GM12878 (cell line): ENCODE measurements at regions not wholly inside any gene's neighbourhood (a gene's known extent, or its start where the extent isn't known, plus 50 kb on each side); places are given as distances from the start of the nearest gene placed in this dataset.

ENCODE experiments used
- ATAC-seq: fragments of 200-7000 bp; cut with Tn5 transposase; 3 replicates; pipeline ENCODE4 v1.9.1; 2020; ENCODE audit warnings: mild to moderate bottlenecking, moderate library complexity
- BruUV-seq: library from RNA; stranded (reverse); fragments of 400-500 nt; replicated peaks from 2 replicates; lab custom pipeline; 2021; lab: Mats Ljungman, UMichigan
- CTCF ChIA-PET: fragments of 300-600 bp; sonication (Branson Sonifier 250); formaldehyde crosslinking; extraction: SDS; loops from one replicate; lab custom pipeline; 2021; ENCODE audit warnings: inconsistent platforms; lab: Yijun Ruan, JAX
- POLR2A ChIA-PET: fragments of 350-600 bp; formaldehyde crosslinking; extraction: SDS; loops from one replicate; lab custom pipeline; 2021; ENCODE audit warnings: inconsistent platforms; lab: Charles Lee
- RAD21 ChIA-PET: fragments of 300-600 bp; sonication (Branson Sonifier 250); formaldehyde crosslinking; loops from one replicate; lab custom pipeline; 2023; ENCODE audit warnings: antibody characterized with exemption; ENCODE audit not compliant: unreplicated experiment; lab: Charles Lee
- SMC1A ChIA-PET: fragments of 300-600 bp; sonication (Branson Sonifier 250); formaldehyde crosslinking; loops from one replicate; lab custom pipeline; 2023; ENCODE audit not compliant: unreplicated experiment, uncharacterized antibody; lab: Charles Lee
- DNase-seq: peaks from one replicate; pipeline ENCODE4 v3.0.0-alpha.2; 2011; ENCODE audit warnings: low read depth, low spot score
- FAIRE-seq: peaks from 3 replicates; lab custom pipeline; 2011; peaks lifted over from hg19 to GRCh38; lab: Jason Lieb, UNC
- H2AFZ ChIP-seq: 2 replicates; pipeline ENCODE4 v1.6.0; 2011; ENCODE audit warnings: low read depth, low read length, control low read depth; ENCODE audit not compliant: control insufficient read depth
- H3K27ac ChIP-seq: 2 replicates; pipeline ENCODE4 v1.5.1; 2011; ENCODE audit warnings: control low read depth; ENCODE audit not compliant: control insufficient read depth, insufficient read depth
- H3K27me3 ChIP-seq, 2 experiments: replicated peaks in 1 of 2; 2 replicates each; pipeline versions ENCODE4 v1.6.0 to v1.6.1; 2011; ENCODE audit warnings: low read length in 1 of 2; ENCODE audit not compliant: control insufficient read depth in 2 of 2, insufficient read depth in 2 of 2
- H3K36me3 ChIP-seq, 2 experiments: 2 replicates each; pipeline ENCODE4 v1.5.1; 2011; ENCODE audit warnings: low read length in 1 of 2; ENCODE audit not compliant: control insufficient read depth in 2 of 2, insufficient read depth in 2 of 2
- H3K4me1 ChIP-seq: 2 replicates; pipeline ENCODE4 v1.6.1; 2011; ENCODE audit warnings: mild to moderate bottlenecking, low read length, moderate library complexity, mixed read lengths; ENCODE audit not compliant: control insufficient read depth, insufficient read depth
- H3K4me2 ChIP-seq: 2 replicates; pipeline ENCODE4 v1.6.0; 2011; ENCODE audit warnings: control low read depth; ENCODE audit not compliant: control insufficient read depth, insufficient read depth
- H3K4me3 ChIP-seq: fragments of 200-600 bp; sonication (generic); 2 replicates; pipeline ENCODE4 v1.5.1; 2016
- H3K79me2 ChIP-seq: 2 replicates; pipeline ENCODE4 v1.6.0; 2011; ENCODE audit warnings: low read length; ENCODE audit not compliant: control insufficient read depth, insufficient read depth
- H3K9ac ChIP-seq: 2 replicates; pipeline ENCODE4 v1.8.0; 2011; ENCODE audit warnings: low read length, control low read depth, mixed read lengths; ENCODE audit not compliant: control insufficient read depth, insufficient read depth
- H3K9me3 ChIP-seq: replicated peaks from 3 replicates; pipeline ENCODE4 v1.5.1; 2011; ENCODE audit warnings: mild to moderate bottlenecking, low read length; ENCODE audit not compliant: control insufficient read depth, insufficient read depth
- H4K20me1 ChIP-seq: 2 replicates; pipeline ENCODE4 v1.6.0; 2011; ENCODE audit not compliant: control insufficient read depth, insufficient read depth
- CBX5 ChIP-seq: sonication (generic); IDR thresholded peaks from 2 replicates; pipeline ENCODE4 v1.6.1; 2016; ENCODE audit warnings: low read depth, moderate library complexity, mild to moderate bottlenecking, inconsistent platforms
- GATAD2B ChIP-seq: fragments of 450-650 bp; conservative IDR thresholded peaks from 2 replicates; pipeline ENCODE4 v1.6.1; 2017; ENCODE audit warnings: low read depth, mild to moderate bottlenecking, moderate library complexity
- HDGF ChIP-seq: fragments of 450-650 bp; IDR thresholded peaks from 2 replicates; pipeline ENCODE4 v1.6.1; 2016; ENCODE audit warnings: antibody characterized with exemption
- NRF1 ChIP-seq: conservative IDR thresholded peaks from 2 replicates; pipeline ENCODE4 v1.6.1; 2011; ENCODE audit warnings: mild to moderate bottlenecking, low read depth, low read length, improper control_type of control experiment
- POLR2AphosphoS5 ChIP-seq: IDR thresholded peaks from 2 replicates; pipeline ENCODE4 v1.6.1; 2011; ENCODE audit warnings: mild to moderate bottlenecking, low read length, inconsistent platforms
- SMAD1 ChIP-seq: fragments of 450-650 bp; IDR thresholded peaks from 2 replicates; pipeline ENCODE4 v1.6.1; 2018; ENCODE audit warnings: mild to moderate bottlenecking, low read depth; ENCODE audit not compliant: partially characterized antibody
- SMC3 ChIP-seq: IDR thresholded peaks from 2 replicates; pipeline ENCODE4 v1.6.1; 2011; ENCODE audit warnings: low read length, improper control_type of control experiment, borderline replicate concordance
- SREBF1 ChIP-seq: IDR thresholded peaks from 2 replicates; pipeline ENCODE4 v1.6.1; 2012; ENCODE audit warnings: mild to moderate bottlenecking, low read length
- SREBF2 ChIP-seq: IDR thresholded peaks from 2 replicates; pipeline ENCODE4 v1.6.1; 2012; ENCODE audit warnings: mild to moderate bottlenecking, low read length
- WRNIP1 ChIP-seq: IDR thresholded peaks from 2 replicates; pipeline ENCODE4 v1.6.1; 2011; ENCODE audit warnings: low read depth, low read length, improper control_type of control experiment, borderline replicate concordance
- ZBTB33 ChIP-seq: fragments of 450-650 bp; IDR thresholded peaks from 2 replicates; pipeline ENCODE4 v1.6.1; 2017; ENCODE audit warnings: mild to moderate bottlenecking
- ZNF207 ChIP-seq: fragments of 450-650 bp; IDR thresholded peaks from 2 replicates; pipeline ENCODE4 v1.6.1; 2014; ENCODE audit warnings: antibody characterized with exemption, mild to moderate bottlenecking, borderline replicate concordance
- ZNF24 ChIP-seq: fragments of 450-650 bp; IDR thresholded peaks from 2 replicates; pipeline ENCODE4 v1.6.1; 2017; ENCODE audit warnings: antibody characterized with exemption, mild to moderate bottlenecking
- WGBS: methylation state at CpG from one replicate; pipeline ENCODE4 v1.1.6; 2016; ENCODE audit warnings: low lambda C conversion rate; ENCODE audit not compliant: insufficient replicate concordance, insufficient coverage; ENCODE audit errors: missing lambda C conversion rate; 5-methylcytosine and 5-hydroxymethylcytosine counted together
- in situ Hi-C: fragments of 300-500 bp; cut with MboI; formaldehyde crosslinking; loops from 9 replicates; pipeline ENCODE4 v1.14.3; 2018; ENCODE audit warnings: mixed read lengths
- intact Hi-C: fragments of 100-400 bp; cut with micrococcal nuclease; formaldehyde crosslinking; loops from one replicate; pipeline ENCODE4 v1.14.2; 2022; ENCODE audit not compliant: unreplicated experiment
- TF ChIP-seq, protein P1 (sequence below): fragments of 450-650 bp; formaldehyde crosslinking; IDR thresholded peaks from 2 replicates; pipeline ENCODE4 v1.4.0; 2020; ENCODE audit warnings: mild to moderate bottlenecking, moderate library complexity
- TF ChIP-seq, protein P2 (sequence below): fragments of 450-650 bp; formaldehyde crosslinking; IDR thresholded peaks from 2 replicates; pipeline ENCODE4 v1.4.0; 2022; ENCODE audit warnings: mild to moderate bottlenecking, moderate library complexity

GRCh38 chr22:27452922-27453321 is 348.6 kb downstream of the MN1 start (continued):
- TF ChIP-seq, protein P1, sequence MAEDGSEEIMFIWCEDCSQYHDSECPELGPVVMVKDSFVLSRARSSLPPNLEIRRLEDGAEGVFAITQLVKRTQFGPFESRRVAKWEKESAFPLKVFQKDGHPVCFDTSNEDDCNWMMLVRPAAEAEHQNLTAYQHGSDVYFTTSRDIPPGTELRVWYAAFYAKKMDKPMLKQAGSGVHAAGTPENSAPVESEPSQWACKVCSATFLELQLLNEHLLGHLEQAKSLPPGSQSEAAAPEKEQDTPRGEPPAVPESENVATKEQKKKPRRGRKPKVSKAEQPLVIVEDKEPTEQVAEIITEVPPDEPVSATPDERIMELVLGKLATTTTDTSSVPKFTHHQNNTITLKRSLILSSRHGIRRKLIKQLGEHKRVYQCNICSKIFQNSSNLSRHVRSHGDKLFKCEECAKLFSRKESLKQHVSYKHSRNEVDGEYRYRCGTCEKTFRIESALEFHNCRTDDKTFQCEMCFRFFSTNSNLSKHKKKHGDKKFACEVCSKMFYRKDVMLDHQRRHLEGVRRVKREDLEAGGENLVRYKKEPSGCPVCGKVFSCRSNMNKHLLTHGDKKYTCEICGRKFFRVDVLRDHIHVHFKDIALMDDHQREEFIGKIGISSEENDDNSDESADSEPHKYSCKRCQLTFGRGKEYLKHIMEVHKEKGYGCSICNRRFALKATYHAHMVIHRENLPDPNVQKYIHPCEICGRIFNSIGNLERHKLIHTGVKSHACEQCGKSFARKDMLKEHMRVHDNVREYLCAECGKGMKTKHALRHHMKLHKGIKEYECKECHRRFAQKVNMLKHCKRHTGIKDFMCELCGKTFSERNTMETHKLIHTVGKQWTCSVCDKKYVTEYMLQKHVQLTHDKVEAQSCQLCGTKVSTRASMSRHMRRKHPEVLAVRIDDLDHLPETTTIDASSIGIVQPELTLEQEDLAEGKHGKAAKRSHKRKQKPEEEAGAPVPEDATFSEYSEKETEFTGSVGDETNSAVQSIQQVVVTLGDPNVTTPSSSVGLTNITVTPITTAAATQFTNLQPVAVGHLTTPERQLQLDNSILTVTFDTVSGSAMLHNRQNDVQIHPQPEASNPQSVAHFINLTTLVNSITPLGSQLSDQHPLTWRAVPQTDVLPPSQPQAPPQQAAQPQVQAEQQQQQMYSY (CRISPR knock-in tag) = no peak
- TF ChIP-seq SREBF1 = no peak

DNA sequence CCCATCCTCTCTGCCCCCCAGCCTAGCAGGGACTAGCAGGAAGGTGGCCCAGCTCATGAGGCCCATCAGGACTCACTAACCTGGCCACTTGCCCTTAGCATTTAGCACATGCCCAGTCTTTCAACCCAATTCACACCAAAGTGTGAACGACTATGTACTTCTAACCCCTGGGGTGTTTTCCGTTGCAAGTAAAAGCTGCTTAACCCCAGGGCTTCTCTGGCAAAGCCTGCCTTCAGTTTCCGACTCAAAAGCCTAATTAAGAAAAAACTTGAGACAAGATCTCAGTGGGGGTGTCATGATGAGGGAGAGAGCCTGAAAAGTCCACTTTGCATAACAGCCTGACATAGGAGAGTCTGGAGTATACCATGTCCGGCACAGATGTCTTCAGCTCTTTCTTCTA is 347.8 kb downstream of the MN1 start:
- Histone ChIP-seq H3K4me1 (no peaks in the 10 kb centered on the region), H3K9me3 (no peaks in the 10 kb centered on the region), H3K4me2 (no peak overlapping the region), H3K79me2 (no peaks in the 10 kb centered on the region), H2AFZ (no peak overlapping the region), H3K9ac (no peak overlapping the region), H3K36me3 (no peaks in the 10 kb centered on the region), H3K27ac (no peak overlapping the region), H4K20me1 (no peaks in the 10 kb centered on the region), H3K4me3 (no peak overlapping the region), H3K27me3 (no peaks in the 10 kb centered on the region)
- FAIRE-seq (no peak), ATAC-seq (no peak), DNase-seq (no peak)
- RAD21 ChIA-PET = no interaction called here
- in situ Hi-C loops = no loop called here
- WGBS = 8% methylated on average over 4 of the region's 4 CpGs
- no TSS peak for BruUV-seq
- SMC1A ChIA-PET = no interaction called here
- CTCF ChIA-PET = interaction anchor here (0.6 kb wide), 1 partner anchor 412 kb away, joined by 3 read pairs; no protein-coding TSS in a partner anchor
- intact Hi-C loops = no loop called here
- POLR2A ChIA-PET = no interaction called here
- no peak for TF ChIP-seq SREBF2
- no peak for TF ChIP-seq ZNF24
- TF ChIP-seq SMC3 = no peak
- TF ChIP-seq HDGF = no peak
- TF ChIP-seq, protein P2, sequence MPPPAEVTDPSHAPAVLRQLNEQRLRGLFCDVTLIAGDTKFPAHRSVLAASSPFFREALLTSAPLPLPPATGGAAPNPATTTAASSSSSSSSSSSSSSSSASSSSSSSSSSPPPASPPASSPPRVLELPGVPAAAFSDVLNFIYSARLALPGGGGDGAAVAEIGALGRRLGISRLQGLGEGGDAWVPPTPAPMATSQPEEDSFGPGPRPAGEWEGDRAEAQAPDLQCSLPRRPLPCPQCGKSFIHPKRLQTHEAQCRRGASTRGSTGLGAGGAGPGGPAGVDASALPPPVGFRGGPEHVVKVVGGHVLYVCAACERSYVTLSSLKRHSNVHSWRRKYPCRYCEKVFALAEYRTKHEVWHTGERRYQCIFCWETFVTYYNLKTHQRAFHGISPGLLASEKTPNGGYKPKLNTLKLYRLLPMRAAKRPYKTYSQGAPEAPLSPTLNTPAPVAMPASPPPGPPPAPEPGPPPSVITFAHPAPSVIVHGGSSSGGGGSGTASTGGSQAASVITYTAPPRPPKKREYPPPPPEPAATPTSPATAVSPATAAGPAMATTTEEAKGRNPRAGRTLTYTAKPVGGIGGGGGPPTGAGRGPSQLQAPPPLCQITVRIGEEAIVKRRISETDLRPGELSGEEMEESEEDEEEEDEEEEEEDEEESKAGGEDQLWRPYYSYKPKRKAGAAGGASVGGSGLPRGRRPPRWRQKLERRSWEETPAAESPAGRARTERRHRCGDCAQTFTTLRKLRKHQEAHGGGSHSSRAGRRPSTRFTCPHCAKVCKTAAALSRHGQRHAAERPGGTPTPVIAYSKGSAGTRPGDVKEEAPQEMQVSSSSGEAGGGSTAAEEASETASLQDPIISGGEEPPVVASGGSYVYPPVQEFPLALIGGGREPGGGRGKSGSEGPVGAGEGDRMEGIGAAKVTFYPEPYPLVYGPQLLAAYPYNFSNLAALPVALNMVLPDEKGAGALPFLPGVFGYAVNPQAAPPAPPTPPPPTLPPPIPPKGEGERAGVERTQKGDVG = no peak
- no peak for TF ChIP-seq POLR2AphosphoS5
- TF ChIP-seq ZBTB33 = no peak
- no peak for TF ChIP-seq NRF1
- TF ChIP-seq ZNF207 = no peak
- no peak for TF ChIP-seq CBX5
- TF ChIP-seq SMAD1 = no peak
- TF ChIP-seq WRNIP1 = no peak
- no peak for TF ChIP-seq GATAD2B
